Neural cell (in vitro differentiated cells): ENCODE measurements at regions not wholly inside any gene's neighbourhood (a gene's known extent, or its start where the extent isn't known, plus 50 kb on each side); places are given as distances from the start of the nearest gene placed in this dataset.

Source experiments
- H2AFZ ChIP-seq: fragments of 200-600, 300-800 bp; sonication (generic), shearing (Covaris generic); 2 replicates; pipeline ENCODE4 v1.6.0; 2014; ENCODE audit warnings: low read depth, mild to moderate bottlenecking, antibody characterized with exemption, low read length, moderate library complexity
- H3F3A ChIP-seq: fragments of 200-600 bp; shearing (Covaris generic); 2 replicates; pipeline ENCODE4 v1.6.1; 2016; ENCODE audit warnings: mild to moderate bottlenecking, moderate library complexity, mixed read lengths, antibody characterized with exemption, low read length; ENCODE audit not compliant: insufficient read depth, poor library complexity, severe bottlenecking
- H3K27ac ChIP-seq: fragments of 200-600, 300-800 bp; sonication (generic), shearing (Covaris generic); 2 replicates; pipeline ENCODE4 v1.5.1; 2014; ENCODE audit warnings: mild to moderate bottlenecking, low read length, moderate library complexity
- H3K27me3 ChIP-seq: fragments of 300-800, 200-600 bp; sonication (generic), shearing (Covaris generic); 2 replicates; pipeline ENCODE4 v1.6.0; 2014; ENCODE audit warnings: mild to moderate bottlenecking, low read depth, low read length, moderate library complexity; ENCODE audit not compliant: insufficient read depth
- H3K36me3 ChIP-seq: fragments of 300-800, 200-600 bp; sonication (generic), shearing (Covaris generic); 2 replicates; pipeline ENCODE4 v1.5.1; 2014; ENCODE audit warnings: mild to moderate bottlenecking, antibody characterized with exemption, low read length, moderate library complexity; ENCODE audit not compliant: insufficient read depth
- H3K4me2 ChIP-seq: fragments of 300-800, 200-600 bp; sonication (generic), shearing (Covaris generic); 2 replicates; pipeline ENCODE4 v1.6.0; 2014; ENCODE audit warnings: mild to moderate bottlenecking, low read length
- H3K4me3 ChIP-seq: fragments of 300-800, 200-600 bp; sonication (generic), shearing (Covaris generic); 2 replicates; pipeline ENCODE4 v1.5.1; 2014; ENCODE audit warnings: mild to moderate bottlenecking, low read length, moderate library complexity
- H3K79me2 ChIP-seq: fragments of 200-600 bp; shearing (Covaris generic); replicated peaks from 2 replicates; pipeline ENCODE4 v1.6.0; 2014; ENCODE audit warnings: mild to moderate bottlenecking, low read length, moderate library complexity; ENCODE audit not compliant: insufficient read depth
- H3K9ac ChIP-seq: fragments of 300-800, 200-600 bp; sonication (generic), shearing (Covaris generic); 2 replicates; pipeline ENCODE4 v1.6.1; 2016; ENCODE audit warnings: mild to moderate bottlenecking, low read length, mixed read lengths
- H3K9me2 ChIP-seq: fragments of 200-600 bp; shearing (Covaris generic); 2 replicates; pipeline ENCODE4 v1.6.1; 2016; ENCODE audit warnings: mild to moderate bottlenecking, low read length, mixed read lengths; ENCODE audit not compliant: insufficient read depth
- H3K9me3 ChIP-seq: fragments of 200-600, 300-800 bp; sonication (generic), shearing (Covaris generic); 2 replicates; pipeline ENCODE4 v1.6.1; 2016; ENCODE audit warnings: mild to moderate bottlenecking, mixed run types, low read length, moderate library complexity, mixed read lengths
- H4K20me1 ChIP-seq: fragments of 200-600 bp; shearing (Covaris generic); 2 replicates; pipeline ENCODE4 v1.6.1; 2016; ENCODE audit warnings: mild to moderate bottlenecking, mixed run types; ENCODE audit not compliant: insufficient read depth
- EP300 ChIP-seq: fragments of 450-650 bp; conservative IDR thresholded peaks from 2 replicates; pipeline ENCODE4 v1.6.1; 2014; ENCODE audit warnings: antibody characterized with exemption, mild to moderate bottlenecking, moderate library complexity; ENCODE audit not compliant: poor library complexity, severe bottlenecking
- EZH2 ChIP-seq: fragments of 200-600, 300-800 bp; shearing (Covaris generic), sonication (generic); IDR thresholded peaks from 2 replicates; pipeline ENCODE4 v1.6.1; 2014; ENCODE audit warnings: antibody characterized with exemption, low read length, borderline replicate concordance, mild to moderate bottlenecking; ENCODE audit not compliant: insufficient read depth, poor library complexity, severe bottlenecking
- MXI1 ChIP-seq: fragments of 450-650 bp; conservative IDR thresholded peaks from 2 replicates; pipeline ENCODE4 v1.6.1; 2014; ENCODE audit warnings: antibody characterized with exemption, mild to moderate bottlenecking; ENCODE audit not compliant: poor library complexity, severe bottlenecking
- POLR2AphosphoS5 ChIP-seq: IDR thresholded peaks from 2 replicates; pipeline ENCODE4 v1.6.1; 2012
- RAD21 ChIP-seq: fragments of 450-650 bp; conservative IDR thresholded peaks from 2 replicates; pipeline ENCODE4 v1.6.1; 2014; ENCODE audit warnings: antibody characterized with exemption, mild to moderate bottlenecking, moderate library complexity
- SMC3 ChIP-seq: fragments of 450-650 bp; conservative IDR thresholded peaks from 2 replicates; pipeline ENCODE4 v1.6.1; 2014; ENCODE audit warnings: antibody characterized with exemption, mild to moderate bottlenecking, moderate library complexity; ENCODE audit not compliant: poor library complexity
- TAF1 ChIP-seq: IDR thresholded peaks from 2 replicates; pipeline ENCODE4 v1.6.1; 2012; ENCODE audit warnings: low read depth
- TF ChIP-seq, protein P1 (sequence below): IDR thresholded peaks from 2 replicates; pipeline ENCODE4 v1.6.1; 2012; ENCODE audit warnings: borderline replicate concordance
- TF ChIP-seq, protein P2 (sequence below): fragments of 450-650 bp; IDR thresholded peaks from 2 replicates; pipeline ENCODE4 v1.5.1; 2014; ENCODE audit warnings: antibody characterized with exemption, mild to moderate bottlenecking, moderate library complexity; ENCODE audit not compliant: poor library complexity, severe bottlenecking

DNA sequence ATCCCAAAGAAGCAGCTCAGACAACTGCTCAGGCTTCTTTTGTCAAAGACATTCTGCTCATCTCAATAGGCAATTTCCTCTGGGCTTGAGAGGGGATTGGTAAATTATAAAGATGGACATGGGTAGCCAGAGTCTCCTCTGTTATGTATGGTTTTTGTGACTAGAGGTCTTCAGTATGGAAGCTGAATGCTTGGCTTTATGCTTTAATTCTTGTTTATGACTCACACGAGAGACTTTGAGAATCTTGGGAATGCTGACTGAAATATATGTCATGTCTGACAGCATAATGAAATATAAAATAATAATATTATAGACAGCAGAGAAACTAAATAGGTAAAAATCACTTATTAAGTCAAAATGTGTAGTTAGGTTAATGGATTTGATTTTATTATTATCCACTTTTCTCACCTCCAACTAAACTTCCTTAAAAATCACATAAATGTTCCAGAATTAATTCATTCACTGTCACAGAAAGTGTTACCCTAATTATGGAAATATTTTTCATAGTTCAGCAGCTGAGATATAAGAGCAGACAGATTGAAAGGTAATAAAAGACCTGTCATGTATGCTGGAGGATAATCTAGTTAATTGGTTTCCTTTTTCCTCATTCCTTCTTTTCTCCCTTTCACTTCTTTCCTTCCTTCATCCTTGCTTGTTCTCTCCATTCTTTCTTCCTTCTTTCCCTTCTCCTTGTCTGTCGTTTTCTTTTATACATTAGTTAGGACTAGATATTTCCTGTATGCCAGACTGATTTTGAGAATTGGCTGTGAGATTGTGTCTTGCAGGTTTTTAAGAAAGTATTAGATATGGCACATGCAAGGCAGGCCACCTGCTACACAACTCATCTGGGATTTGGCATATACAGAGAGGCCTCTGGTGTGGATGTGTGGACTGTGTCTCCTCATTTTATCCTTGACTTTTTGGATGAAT is 1866.1 kb upstream of the NUDT12 start:
- Histone ChIP-seq H3K79me2 (no peaks in the 10 kb centered on the region), H3K4me2 (no peak overlapping the region), H3F3A (no peaks in the 10 kb centered on the region), H2AFZ (no peak overlapping the region), H3K9ac (no peak overlapping the region), H3K27me3 (no peaks in the 10 kb centered on the region), H3K9me2 (no peaks in the 10 kb centered on the region), H3K9me3 (no peaks in the 10 kb centered on the region), H3K36me3 (no peaks in the 10 kb centered on the region), H3K4me3 (no peak overlapping the region), H4K20me1 (no peaks in the 10 kb centered on the region), H3K27ac (no peak overlapping the region)
- TF ChIP-seq POLR2AphosphoS5 (peak; percentile 58), EP300 (peak; percentile 92)
- TF ChIP-seq, protein P1, sequence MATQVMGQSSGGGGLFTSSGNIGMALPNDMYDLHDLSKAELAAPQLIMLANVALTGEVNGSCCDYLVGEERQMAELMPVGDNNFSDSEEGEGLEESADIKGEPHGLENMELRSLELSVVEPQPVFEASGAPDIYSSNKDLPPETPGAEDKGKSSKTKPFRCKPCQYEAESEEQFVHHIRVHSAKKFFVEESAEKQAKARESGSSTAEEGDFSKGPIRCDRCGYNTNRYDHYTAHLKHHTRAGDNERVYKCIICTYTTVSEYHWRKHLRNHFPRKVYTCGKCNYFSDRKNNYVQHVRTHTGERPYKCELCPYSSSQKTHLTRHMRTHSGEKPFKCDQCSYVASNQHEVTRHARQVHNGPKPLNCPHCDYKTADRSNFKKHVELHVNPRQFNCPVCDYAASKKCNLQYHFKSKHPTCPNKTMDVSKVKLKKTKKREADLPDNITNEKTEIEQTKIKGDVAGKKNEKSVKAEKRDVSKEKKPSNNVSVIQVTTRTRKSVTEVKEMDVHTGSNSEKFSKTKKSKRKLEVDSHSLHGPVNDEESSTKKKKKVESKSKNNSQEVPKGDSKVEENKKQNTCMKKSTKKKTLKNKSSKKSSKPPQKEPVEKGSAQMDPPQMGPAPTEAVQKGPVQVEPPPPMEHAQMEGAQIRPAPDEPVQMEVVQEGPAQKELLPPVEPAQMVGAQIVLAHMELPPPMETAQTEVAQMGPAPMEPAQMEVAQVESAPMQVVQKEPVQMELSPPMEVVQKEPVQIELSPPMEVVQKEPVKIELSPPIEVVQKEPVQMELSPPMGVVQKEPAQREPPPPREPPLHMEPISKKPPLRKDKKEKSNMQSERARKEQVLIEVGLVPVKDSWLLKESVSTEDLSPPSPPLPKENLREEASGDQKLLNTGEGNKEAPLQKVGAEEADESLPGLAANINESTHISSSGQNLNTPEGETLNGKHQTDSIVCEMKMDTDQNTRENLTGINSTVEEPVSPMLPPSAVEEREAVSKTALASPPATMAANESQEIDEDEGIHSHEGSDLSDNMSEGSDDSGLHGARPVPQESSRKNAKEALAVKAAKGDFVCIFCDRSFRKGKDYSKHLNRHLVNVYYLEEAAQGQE: peak; percentile 83
- TF ChIP-seq, protein P2, sequence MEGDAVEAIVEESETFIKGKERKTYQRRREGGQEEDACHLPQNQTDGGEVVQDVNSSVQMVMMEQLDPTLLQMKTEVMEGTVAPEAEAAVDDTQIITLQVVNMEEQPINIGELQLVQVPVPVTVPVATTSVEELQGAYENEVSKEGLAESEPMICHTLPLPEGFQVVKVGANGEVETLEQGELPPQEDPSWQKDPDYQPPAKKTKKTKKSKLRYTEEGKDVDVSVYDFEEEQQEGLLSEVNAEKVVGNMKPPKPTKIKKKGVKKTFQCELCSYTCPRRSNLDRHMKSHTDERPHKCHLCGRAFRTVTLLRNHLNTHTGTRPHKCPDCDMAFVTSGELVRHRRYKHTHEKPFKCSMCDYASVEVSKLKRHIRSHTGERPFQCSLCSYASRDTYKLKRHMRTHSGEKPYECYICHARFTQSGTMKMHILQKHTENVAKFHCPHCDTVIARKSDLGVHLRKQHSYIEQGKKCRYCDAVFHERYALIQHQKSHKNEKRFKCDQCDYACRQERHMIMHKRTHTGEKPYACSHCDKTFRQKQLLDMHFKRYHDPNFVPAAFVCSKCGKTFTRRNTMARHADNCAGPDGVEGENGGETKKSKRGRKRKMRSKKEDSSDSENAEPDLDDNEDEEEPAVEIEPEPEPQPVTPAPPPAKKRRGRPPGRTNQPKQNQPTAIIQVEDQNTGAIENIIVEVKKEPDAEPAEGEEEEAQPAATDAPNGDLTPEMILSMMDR: no peak

DNA sequence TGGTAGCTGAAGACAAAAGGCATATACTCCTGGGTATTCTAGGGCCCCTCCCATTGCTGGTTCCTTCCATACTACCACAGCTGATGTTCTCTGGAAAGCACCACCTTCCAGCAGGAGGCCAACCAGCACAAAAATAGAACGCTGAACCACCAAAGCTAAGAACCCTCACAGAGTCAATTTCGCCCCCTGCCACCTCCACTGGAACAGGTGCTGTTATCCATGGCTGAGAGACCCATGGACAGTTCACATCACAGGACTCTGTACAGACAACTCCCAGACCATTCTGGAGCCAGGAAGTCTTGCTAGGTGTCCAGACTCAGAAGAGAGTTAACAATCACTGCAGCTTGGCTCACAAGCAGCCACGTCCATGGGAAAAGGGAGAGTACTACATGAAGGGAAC is 1851.5 kb upstream of the NUDT12 start:
- H3K4me3 ChIP-seq: no peak overlapping the region
- H3K27ac ChIP-seq: no peak overlapping the region
- no peaks in the 10 kb centered on the region for H3K9me2 ChIP-seq
- no peaks in the 10 kb centered on the region for H3F3A ChIP-seq
- TF ChIP-seq SMC3: no peak
- no peak for TF ChIP-seq RAD21
- no peak for TF ChIP-seq POLR2AphosphoS5
- TF ChIP-seq EZH2: no peak
- TF ChIP-seq, protein P1: no peak
- TF ChIP-seq, protein P2: no peak
- no peak for TF ChIP-seq TAF1
- no peak for TF ChIP-seq MXI1
- no peak for TF ChIP-seq EP300
- no peak overlapping the region for H2AFZ ChIP-seq
- no peaks in the 10 kb centered on the region for H3K79me2 ChIP-seq
- H3K4me2 ChIP-seq: no peak overlapping the region
- H3K36me3 ChIP-seq: no peaks in the 10 kb centered on the region
- H3K9ac ChIP-seq: no peak overlapping the region
- H3K27me3 ChIP-seq: no peaks in the 10 kb centered on the region
- no peaks in the 10 kb centered on the region for H4K20me1 ChIP-seq
- no peaks in the 10 kb centered on the region for H3K9me3 ChIP-seq
